ENCODE measurements at regions not wholly inside any gene's neighbourhood (a gene's known extent, or its start where the extent isn't known, plus 50 kb on each side); places are given as distances from the start of the nearest gene placed in this dataset.

- Histone ChIP-seq H3K9ac (ENCODE audit: control insufficient read depth, insufficient read depth, low read length) (no peak overlapping the region), H3K4me2 (ENCODE audit: control insufficient read depth, insufficient read depth) (no peak overlapping the region), H3K27me3 (replicated peaks in 1 of 2; ENCODE audit: control insufficient read depth in 2 of 2, insufficient read depth in 2 of 2, low read length in 1 of 2) (no peaks in the 10 kb centered on the region), H3K27ac (ENCODE audit: control insufficient read depth, insufficient read depth) (no peak overlapping the region), H2AFZ (ENCODE audit: control insufficient read depth, low read depth, low read length) (no peak overlapping the region), H4K20me1 (ENCODE audit: control insufficient read depth, insufficient read depth) (no peaks in the 10 kb centered on the region), H3K4me3 (no peak overlapping the region), H3K79me2 (ENCODE audit: control insufficient read depth, insufficient read depth, low read length) (no peaks in the 10 kb centered on the region), H3K4me1 (ENCODE audit: control insufficient read depth, insufficient read depth, low read length) (no peaks in the 10 kb centered on the region), H3K36me3 (ENCODE audit: control insufficient read depth in 2 of 2, insufficient read depth in 2 of 2, low read length in 1 of 2) (no peaks in the 10 kb centered on the region), H3K9me3 (replicated peaks; ENCODE audit: control insufficient read depth, insufficient read depth, low read length) (no peaks in the 10 kb centered on the region)
- TF ChIP-seq PKNOX1 (IDR thresholded peaks at IDR 0.05) (no peak), FOS (IDR thresholded peaks at IDR 0.05; ENCODE audit: borderline replicate concordance, extremely low read depth, insufficient read length) (no peak), GABPA (IDR thresholded peaks at IDR 0.05; ENCODE audit: low read depth) (no peak), IRF5 (IDR thresholded peaks at IDR 0.05; ENCODE audit: borderline replicate concordance) (no peak), NR2C2 (IDR thresholded peaks at IDR 0.05; ENCODE audit: borderline replicate concordance, control insufficient read depth, insufficient read length, low read depth) (no peak), ZNF384 (IDR thresholded peaks at IDR 0.05; ENCODE audit: borderline replicate concordance, low read depth, low read length) (no peak), ZNF592 (IDR thresholded peaks at IDR 0.05) (no peak), SMAD5 (IDR thresholded peaks at IDR 0.05; ENCODE audit: low read depth) (no peak), SMAD1 (IDR thresholded peaks at IDR 0.05; ENCODE audit: low read depth, partially characterized antibody) (no peak), SIN3A (IDR thresholded peaks at IDR 0.05; ENCODE audit: low read depth, low read length) (no peak), PBX3 (IDR thresholded peaks at IDR 0.05; ENCODE audit: insufficient replicate concordance, low read depth, low read length) (no peak)
- ChIA-PET RAD21 (ENCODE audit: unreplicated experiment) (no interaction called here), POLR2A (no interaction called here), CTCF (no interaction called here), SMC1A (ENCODE audit: uncharacterized antibody, unreplicated experiment) (no interaction called here)
- in situ Hi-C loops (cut with MboI), result no loop called here
- DNase-seq (ENCODE audit: low read depth, low spot score) (no peak), ATAC-seq (no peak), FAIRE-seq (no peak)
- no TSS peak for BruUV-seq (replicated peaks)
- intact Hi-C loops (cut with micrococcal nuclease; ENCODE audit: unreplicated experiment), result no loop called here
Measured at GRCh38 chr11:39542460-39542859, 1917.0 kb downstream of the LRRC4C start.
